Thyroid gland (tissue), 4 donors: ENCODE measurements at regions not wholly inside any gene's neighbourhood (a gene's known extent, or its start where the extent isn't known, plus 50 kb on each side); places are given as distances from the start of the nearest gene placed in this dataset.

Experiments
- CTCF ChIP-seq, 6 experiments: fragments of 200-600 bp in 3 of 6; fragments of 450-650 bp in 3 of 6; sonication (generic) in 3 of 6; IDR thresholded peaks; one replicate each; pipeline ENCODE4 v1.5.1; 2016 to 2019; ENCODE audit warnings: antibody characterized with exemption in 6 of 6, mild to moderate bottlenecking in 2 of 6, inconsistent platforms in 1 of 6, moderate library complexity in 1 of 6
- POLR2A ChIP-seq, 2 donors: fragments of 450-650 bp; IDR thresholded peaks; one replicate each; pipeline ENCODE4 v1.6.1; 2017; ENCODE audit warnings: antibody characterized with exemption in 2 of 2, mild to moderate bottlenecking in 2 of 2, moderate library complexity in 1 of 2

- TF ChIP-seq CTCF (IDR thresholded peaks at IDR 0.05) (no peak), POLR2A (IDR thresholded peaks at IDR 0.05) (no peak)
Observed at GRCh38 chr3:31218082-31218481, 314.6 kb upstream of the STT3B start.
